ENCODE measurements at regions not wholly inside any gene's neighbourhood (a gene's known extent, or its start where the extent isn't known, plus 50 kb on each side); places are given as distances from the start of the nearest gene placed in this dataset.

DNA sequence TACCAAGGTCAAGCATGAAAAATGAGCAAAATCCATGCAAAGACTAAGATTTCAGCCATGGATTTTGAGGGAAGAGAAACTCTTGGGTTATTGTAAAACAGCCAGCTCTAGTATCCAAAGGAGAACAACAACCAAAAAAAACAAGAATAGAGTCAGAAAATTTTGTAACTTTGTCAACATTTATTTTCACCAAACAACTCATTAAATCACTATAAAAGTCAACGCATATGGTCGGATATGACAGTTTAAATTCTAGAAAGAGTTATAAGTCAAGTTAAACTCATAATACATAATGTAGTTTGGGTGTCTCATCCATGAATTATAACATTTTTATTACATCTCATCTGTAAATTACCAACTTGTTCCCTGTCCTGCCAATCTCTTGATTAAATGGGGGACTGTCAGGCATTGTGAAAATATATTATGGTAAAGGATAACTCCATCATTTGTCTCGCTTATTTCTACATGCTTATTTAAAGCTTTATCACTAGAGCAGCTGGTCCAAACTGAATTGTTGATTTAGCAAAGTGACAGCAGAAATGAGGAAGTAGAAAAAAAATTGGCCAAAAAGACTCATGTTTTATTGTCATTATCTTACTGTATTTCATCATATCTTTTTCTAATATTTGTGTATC is 224.8 kb upstream of the NOCT start:
- TF ChIP-seq, protein P1, sequence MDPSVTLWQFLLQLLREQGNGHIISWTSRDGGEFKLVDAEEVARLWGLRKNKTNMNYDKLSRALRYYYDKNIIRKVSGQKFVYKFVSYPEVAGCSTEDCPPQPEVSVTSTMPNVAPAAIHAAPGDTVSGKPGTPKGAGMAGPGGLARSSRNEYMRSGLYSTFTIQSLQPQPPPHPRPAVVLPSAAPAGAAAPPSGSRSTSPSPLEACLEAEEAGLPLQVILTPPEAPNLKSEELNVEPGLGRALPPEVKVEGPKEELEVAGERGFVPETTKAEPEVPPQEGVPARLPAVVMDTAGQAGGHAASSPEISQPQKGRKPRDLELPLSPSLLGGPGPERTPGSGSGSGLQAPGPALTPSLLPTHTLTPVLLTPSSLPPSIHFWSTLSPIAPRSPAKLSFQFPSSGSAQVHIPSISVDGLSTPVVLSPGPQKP (IDR thresholded peaks at IDR 0.05; ENCODE audit: borderline replicate concordance, low read depth, low read length), result no peak
- TF ChIP-seq MAFK (IDR thresholded peaks at IDR 0.05; ENCODE audit: low read depth, low read length) (no peak), CEBPB (IDR thresholded peaks at IDR 0.05; ENCODE audit: low read depth, low read length) (no peak), POLR2A (IDR thresholded peaks at IDR 0.05; ENCODE audit: low read depth, low read length) (no peak), FOS (IDR thresholded peaks at IDR 0.05; ENCODE audit: low read depth, low read length) (no peak), RCOR1 (IDR thresholded peaks at IDR 0.05; ENCODE audit: insufficient replicate concordance, low read length) (no peak), NFE2L2 (IDR thresholded peaks at IDR 0.05; ENCODE audit: low read depth, low read length) (no peak), RFX5 (IDR thresholded peaks at IDR 0.05; ENCODE audit: low read depth, low read length) (no peak), MAZ (IDR thresholded peaks at IDR 0.05; ENCODE audit: borderline replicate concordance, low read depth, low read length) (no peak), RAD21 (IDR thresholded peaks at IDR 0.05; ENCODE audit: low read length) (no peak), SMC3 (IDR thresholded peaks at IDR 0.05; ENCODE audit: low read depth, low read length) (no peak), CHD1 (IDR thresholded peaks at IDR 0.05; ENCODE audit: low read depth, low read length) (no peak), BHLHE40 (IDR thresholded peaks at IDR 0.05; ENCODE audit: low read depth, low read length) (no peak), USF2 (IDR thresholded peaks at IDR 0.05; ENCODE audit: low read depth, low read length) (no peak)
- TF ChIP-seq, protein P2, sequence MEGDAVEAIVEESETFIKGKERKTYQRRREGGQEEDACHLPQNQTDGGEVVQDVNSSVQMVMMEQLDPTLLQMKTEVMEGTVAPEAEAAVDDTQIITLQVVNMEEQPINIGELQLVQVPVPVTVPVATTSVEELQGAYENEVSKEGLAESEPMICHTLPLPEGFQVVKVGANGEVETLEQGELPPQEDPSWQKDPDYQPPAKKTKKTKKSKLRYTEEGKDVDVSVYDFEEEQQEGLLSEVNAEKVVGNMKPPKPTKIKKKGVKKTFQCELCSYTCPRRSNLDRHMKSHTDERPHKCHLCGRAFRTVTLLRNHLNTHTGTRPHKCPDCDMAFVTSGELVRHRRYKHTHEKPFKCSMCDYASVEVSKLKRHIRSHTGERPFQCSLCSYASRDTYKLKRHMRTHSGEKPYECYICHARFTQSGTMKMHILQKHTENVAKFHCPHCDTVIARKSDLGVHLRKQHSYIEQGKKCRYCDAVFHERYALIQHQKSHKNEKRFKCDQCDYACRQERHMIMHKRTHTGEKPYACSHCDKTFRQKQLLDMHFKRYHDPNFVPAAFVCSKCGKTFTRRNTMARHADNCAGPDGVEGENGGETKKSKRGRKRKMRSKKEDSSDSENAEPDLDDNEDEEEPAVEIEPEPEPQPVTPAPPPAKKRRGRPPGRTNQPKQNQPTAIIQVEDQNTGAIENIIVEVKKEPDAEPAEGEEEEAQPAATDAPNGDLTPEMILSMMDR (conservative IDR thresholded peaks at IDR 0.05; ENCODE audit: low read depth, low read length), result no peak
- ATAC-seq (ENCODE audit: low read depth) (no peak), DNase-seq (no peak)
- BruUV-seq (replicated peaks), result no TSS peak
- Histone ChIP-seq H3K9me1 (ENCODE audit: insufficient read depth, low read length) (0 out of 2 replicates have a peak, but pooled peaks cover 2% of the 10 kb centered on the region), H2BK15ac (ENCODE audit: low read depth, low read length) (no peak overlapping the region), H3K4ac (ENCODE audit: low read depth, low read length) (no peak overlapping the region), H3K4me3 (ENCODE audit: insufficient read depth, low read depth, low read length) (no peak overlapping the region), H4K5ac (ENCODE audit: low read depth, low read length) (no peak overlapping the region), H2AK5ac (ENCODE audit: low read depth, low read length) (no peak overlapping the region), H3K9ac (ENCODE audit: low read depth, low read length) (no peak overlapping the region), H4K20me1 (ENCODE audit: insufficient read depth, low read length) (no peaks in the 10 kb centered on the region), H3K4me1 (ENCODE audit: control insufficient read depth, insufficient read depth, low read length) (no peaks in the 10 kb centered on the region), H4K91ac (ENCODE audit: insufficient read depth, low read depth, low read length) (no peak overlapping the region), H2AFZ (replicated peaks; ENCODE audit: low read length, poor library complexity) (no peak overlapping the region), H3K18ac (ENCODE audit: low read depth, low read length) (no peak overlapping the region), H3K36me3 (ENCODE audit: control insufficient read depth, insufficient read depth, low read length) (no peaks in the 10 kb centered on the region), H3K79me1 (ENCODE audit: low read depth in 1 of 2, low read length in 2 of 2) (no peaks in the 10 kb centered on the region), H2AK9ac (replicated peaks; ENCODE audit: low read depth, low read length, poor library complexity) (no peak overlapping the region), H2BK5ac (ENCODE audit: low read depth, low read length, poor library complexity, severe bottlenecking) (no peak overlapping the region), H3K23ac (ENCODE audit: low read depth, low read length) (no peak overlapping the region), H3K14ac (replicated peaks; ENCODE audit: low read depth, low read length) (no peak overlapping the region), H3K56ac (ENCODE audit: extremely low read depth, insufficient read depth, low read length) (no peak overlapping the region), H2BK20ac (ENCODE audit: low read depth, low read length) (no peak overlapping the region), H3K27ac (ENCODE audit: insufficient read depth, low read length) (no peak overlapping the region), H2BK120ac (ENCODE audit: low read depth, low read length) (no peak overlapping the region), H3K9me3 (ENCODE audit: control insufficient read depth, insufficient read depth, low read length) (no peaks in the 10 kb centered on the region), H4K8ac (ENCODE audit: low read depth in 2 of 2, low read length in 2 of 2) (no peak overlapping the region), H3K27me3 (ENCODE audit: control insufficient read depth, insufficient read depth, low read length) (no peaks in the 10 kb centered on the region; the same call in 1 of the 2 replicates), H3K4me2 (ENCODE audit: low read depth, low read length) (no peak overlapping the region)
- in situ Hi-C loops (cut with MboI; ENCODE audit: low sequenced_read_pairs), result no loop called here
- ChIA-PET POLR2A (ENCODE audit: unreplicated experiment) (interaction anchor here (0.6 kb wide), 1 partner anchor 28 kb away, joined by 6 read pairs; no protein-coding TSS in a partner anchor), CTCF (interaction anchor here (0.9 to 1.4 kb wide), 2 partner anchors 11 to 15 kb away, joined by 3 to 4 read pairs; no protein-coding TSS in a partner anchor)
- dilution Hi-C loops (cut with HindIII; ENCODE audit: low sequenced_read_pairs, unreplicated experiment), result no loop called here
- intact Hi-C loops (cut with micrococcal nuclease), result no loop called here
- no CpG with 5 or more reads among the region's 3 CpGs for WGBS, 2 experiments (ENCODE audit: extremely low coverage in 2 of 2, insufficient read length in 1 of 2)
